GM18907 (cell line): ENCODE measurements at regions not wholly inside any gene's neighbourhood (a gene's known extent, or its start where the extent isn't known, plus 50 kb on each side); places are given as distances from the start of the nearest gene placed in this dataset.
"Not testable (repeated sequence)": the region's sequence is repeated elsewhere in the genome, so short reads cannot be mapped to it uniquely, and the experiment has no call there.

Experiments used
- ATAC-seq: cut with Tn5 transposase; IDR thresholded peaks from one replicate; pipeline ENCODE4 v1.9.1; 2021; ENCODE audit warnings: mild to moderate bottlenecking, moderate library complexity; ENCODE audit not compliant: unreplicated experiment

- ATAC-seq, result no peak
These were observed 331.6 kb upstream of the BRINP3 start for GRCh38 chr1:190809312-190809711.

- no peak for ATAC-seq
These were observed 335.3 kb upstream of the BRINP3 start for GRCh38 chr1:190812996-190813395.

GRCh38 chr1:190832511-190832910 is 354.8 kb upstream of the BRINP3 start:
- no peak for ATAC-seq

GRCh38 chr1:190835658-190836057 is 358.0 kb upstream of the BRINP3 start:
- ATAC-seq, result no peak

GRCh38 chr1:190837200-190837599 is 359.5 kb upstream of the BRINP3 start:
- not testable (repeated sequence) for ATAC-seq

GRCh38 chr1:190837888-190838287 is 360.2 kb upstream of the BRINP3 start:
- no peak for ATAC-seq

GRCh38 chr1:190847166-190847565 is 369.5 kb upstream of the BRINP3 start:
- ATAC-seq, result no peak

GRCh38 chr1:190849346-190849745 is 371.7 kb upstream of the BRINP3 start:
- no peak for ATAC-seq

GRCh38 chr1:190852611-190853010 is 374.9 kb upstream of the BRINP3 start:
- no peak for ATAC-seq

GRCh38 chr1:190858140-190858539 is 380.5 kb upstream of the BRINP3 start:
- ATAC-seq, result no peak

GRCh38 chr1:190864013-190864641 is 386.5 kb upstream of the BRINP3 start:
- no peak for ATAC-seq

GRCh38 chr1:190880352-190880751 is 402.7 kb upstream of the BRINP3 start:
- ATAC-seq, result no peak

- ATAC-seq, result no peak
These were observed 403.4 kb upstream of the BRINP3 start for GRCh38 chr1:190881064-190881463.

GRCh38 chr1:190897233-190897632 is 419.6 kb upstream of the BRINP3 start:
- no peak for ATAC-seq

- no peak for ATAC-seq
These were observed 426.5 kb upstream of the BRINP3 start for GRCh38 chr1:190904091-190904695.

- no peak for ATAC-seq
These were observed 428.6 kb upstream of the BRINP3 start for GRCh38 chr1:190906206-190906725.

- ATAC-seq, result no peak
These were observed 430.6 kb upstream of the BRINP3 start for GRCh38 chr1:190908246-190908645.

GRCh38 chr1:190908691-190909090 is 431.0 kb upstream of the BRINP3 start:
- no peak for ATAC-seq

GRCh38 chr1:190935925-190936324 is 458.3 kb upstream of the BRINP3 start:
- ATAC-seq, result no peak

- no peak for ATAC-seq
These were observed 458.7 kb upstream of the BRINP3 start for GRCh38 chr1:190936337-190936736.

- ATAC-seq, result no peak
These were observed 463.3 kb upstream of the BRINP3 start for GRCh38 chr1:190940951-190941350.

- no peak for ATAC-seq
These were observed 464.8 kb upstream of the BRINP3 start for GRCh38 chr1:190942475-190942874.

GRCh38 chr1:190943722-190944121 is 466.1 kb upstream of the BRINP3 start:
- ATAC-seq, result not testable (repeated sequence)
